ENCODE measurements at regions not wholly inside any gene's neighbourhood (a gene's known extent, or its start where the extent isn't known, plus 50 kb on each side); places are given as distances from the start of the nearest gene placed in this dataset.

DNA sequence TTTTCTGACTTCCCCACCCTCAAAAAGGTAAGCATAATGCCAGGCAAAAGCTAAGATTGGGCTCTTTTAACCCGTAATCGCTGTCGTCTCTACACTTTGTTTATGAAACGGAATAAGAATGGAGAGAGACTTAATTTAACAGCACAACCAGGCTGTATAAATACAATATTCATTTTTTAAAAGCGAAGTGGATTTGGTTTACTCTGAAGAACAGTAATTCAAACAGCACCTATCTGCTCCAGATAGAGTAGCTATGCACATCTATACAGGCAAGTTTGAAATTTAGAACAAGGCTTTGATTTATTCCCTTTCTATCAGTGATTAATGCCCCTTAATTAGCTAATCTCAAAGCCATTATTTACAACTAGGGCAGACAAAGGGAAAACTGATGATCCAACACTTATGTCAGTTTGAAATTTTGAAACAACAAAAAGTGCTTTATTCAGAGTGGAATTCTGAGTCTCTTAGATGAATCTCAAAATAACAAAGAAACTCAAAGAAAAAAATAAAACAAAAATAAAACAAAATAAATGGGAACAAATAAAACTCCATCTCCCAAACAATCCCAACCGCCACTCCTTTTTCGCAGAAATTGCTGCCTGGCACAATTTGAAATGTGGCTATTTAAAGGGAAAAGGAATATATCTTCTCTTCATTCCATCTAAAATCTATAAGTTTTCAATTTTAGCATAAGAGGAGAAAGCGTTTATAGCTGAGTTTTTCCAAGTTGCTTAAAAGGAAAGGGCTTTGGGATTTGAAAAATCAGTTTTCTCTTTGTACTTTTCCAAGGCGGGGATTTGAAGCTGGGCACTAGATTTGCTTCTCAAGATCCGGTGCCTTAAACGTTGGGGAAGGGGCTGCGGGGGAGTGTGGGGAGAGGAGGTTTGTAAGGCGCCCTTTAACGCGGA lies 298.6 kb downstream of the PARP8 start:
- DNase-seq (ENCODE audit: low spot score): no peak

DNA sequence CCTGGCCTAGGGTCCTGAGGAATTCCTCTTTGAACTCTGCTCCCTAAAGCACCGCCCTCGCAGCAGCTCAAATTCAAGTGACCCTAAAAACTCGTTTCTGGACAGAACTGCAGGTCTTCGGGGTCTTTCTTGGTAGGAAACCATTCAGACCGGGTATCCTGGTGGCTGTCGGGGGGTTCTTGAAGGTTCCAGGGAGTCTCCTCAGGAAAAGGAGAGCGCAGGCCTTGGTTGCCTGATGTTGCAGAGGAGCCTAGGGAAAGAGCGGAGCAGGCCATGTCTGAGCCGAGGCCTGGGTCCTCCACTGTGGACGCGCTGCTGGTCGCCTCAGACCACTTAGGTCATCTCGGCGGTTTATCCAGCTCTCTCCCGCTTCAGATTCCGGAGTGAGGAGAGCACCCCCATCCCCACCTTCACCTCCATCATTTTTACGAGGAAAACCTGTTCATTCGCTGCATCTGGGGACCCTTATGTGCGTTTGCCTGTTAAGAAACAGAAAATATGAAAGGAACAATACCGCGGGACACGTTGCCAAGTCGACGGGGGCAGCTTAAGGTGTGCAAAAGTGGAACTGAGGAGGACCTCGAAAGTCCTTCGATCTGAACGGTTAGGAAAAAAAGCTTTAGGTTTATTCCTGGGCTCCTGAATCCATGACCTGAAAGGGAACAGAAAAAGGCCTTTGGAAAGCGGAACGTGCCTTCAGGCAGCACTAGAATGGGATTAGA lies 299.4 kb downstream of the PARP8 start:
- DNase-seq (ENCODE audit: low spot score): no peak

DNA sequence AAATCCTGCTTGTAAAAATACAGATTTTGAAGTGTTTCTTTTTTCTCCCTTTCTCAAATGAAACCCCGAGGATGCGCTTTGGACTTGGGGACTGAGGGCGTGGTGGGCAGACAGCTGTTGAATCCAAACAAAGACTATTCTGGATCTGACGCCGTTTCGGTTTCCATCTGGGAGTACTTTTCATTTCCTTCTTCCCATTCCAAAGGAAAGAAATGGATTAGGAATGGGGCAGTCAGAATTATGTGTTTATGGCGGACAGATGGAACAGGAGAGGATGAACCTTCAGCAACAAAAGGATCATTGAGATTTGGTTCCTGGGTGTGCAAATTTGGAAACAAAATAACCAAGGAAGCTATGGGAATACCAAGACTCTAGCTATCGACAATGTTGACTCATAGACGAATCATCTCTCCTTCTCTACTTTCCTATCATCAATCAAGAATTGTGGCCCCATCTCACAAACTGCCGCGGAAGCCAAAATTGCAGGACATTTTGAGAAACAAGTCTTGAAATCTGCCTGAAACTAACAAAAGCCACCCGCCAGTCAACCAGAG lies 300.6 kb downstream of the PARP8 start:
- no peak for DNase-seq (ENCODE audit: low spot score)

DNA sequence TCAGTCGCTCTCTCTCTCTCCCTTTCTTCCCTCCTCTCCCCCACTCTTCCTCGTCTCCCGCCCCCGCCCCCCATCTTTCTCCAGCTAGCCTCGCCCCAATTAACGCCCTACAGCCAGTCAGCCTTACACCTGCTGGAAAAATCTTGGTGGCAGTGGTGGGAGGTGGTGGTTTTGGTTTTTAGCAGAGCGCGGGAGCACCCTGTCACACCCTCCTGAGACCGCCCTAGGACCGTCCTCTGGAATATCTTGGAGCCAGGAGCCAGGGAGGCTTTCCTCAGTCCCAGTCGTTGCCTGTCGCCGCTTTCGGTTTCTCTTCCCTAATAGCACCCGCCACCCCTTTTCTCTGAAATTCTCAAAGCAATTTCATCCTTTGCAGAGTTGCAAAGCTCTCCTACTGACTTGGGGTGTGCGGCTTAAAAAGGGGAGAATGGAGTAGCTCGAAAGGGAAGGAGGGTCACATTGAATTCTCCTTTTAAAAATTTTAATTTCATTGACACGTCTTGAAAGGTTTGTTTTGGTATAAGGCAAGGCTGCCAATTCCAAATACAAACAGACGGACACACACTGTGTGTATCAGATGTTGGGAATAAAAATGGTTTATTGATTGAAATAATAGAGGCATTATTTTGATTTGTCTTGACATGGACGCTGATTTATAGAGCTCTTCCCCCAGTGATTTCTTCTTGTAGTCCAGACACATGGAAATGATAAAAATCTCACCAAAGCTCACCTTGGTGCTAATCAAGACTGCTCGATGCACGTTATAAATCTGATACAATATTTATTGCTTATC lies 301.3 kb downstream of the PARP8 start:
- no peak for DNase-seq (ENCODE audit: low spot score)

DNA sequence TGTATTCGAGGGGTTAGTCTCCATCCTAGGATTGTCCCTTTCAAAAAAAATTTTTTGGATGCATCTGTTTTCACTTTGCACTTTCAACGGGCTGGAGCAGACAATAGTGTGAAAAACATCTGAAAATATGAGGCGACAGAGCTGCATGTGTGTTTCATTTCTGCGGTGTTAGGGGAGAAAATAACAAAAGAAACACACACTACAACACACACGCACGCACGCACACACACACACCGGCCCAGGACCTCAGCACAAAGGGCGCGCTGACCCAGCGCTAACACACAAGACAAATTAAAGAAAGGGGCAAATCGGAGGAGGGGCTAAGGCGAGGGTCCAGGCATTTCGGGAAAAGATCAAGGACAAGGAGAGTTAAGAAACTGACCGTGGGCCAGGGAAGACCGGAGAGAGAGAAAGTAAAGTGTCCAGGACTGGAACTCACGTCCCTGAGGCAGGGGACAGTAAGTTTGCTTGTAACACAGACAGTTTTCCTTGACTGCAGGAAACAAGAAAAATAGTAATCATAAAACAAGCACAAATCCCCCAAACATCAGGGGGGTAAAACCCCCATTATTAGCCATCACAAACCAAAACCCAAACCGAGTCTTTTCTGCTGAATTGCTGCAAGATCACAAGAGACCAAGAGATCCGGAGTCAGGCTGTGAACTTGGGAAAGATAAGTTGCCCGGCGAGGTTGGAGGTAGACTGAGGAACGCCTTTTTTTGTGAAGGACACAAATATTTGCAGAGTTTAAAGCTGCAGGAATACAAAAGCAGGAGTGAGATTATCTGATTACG lies 302.1 kb downstream of the PARP8 start:
- DNase-seq (ENCODE audit: low spot score): no peak

DNA sequence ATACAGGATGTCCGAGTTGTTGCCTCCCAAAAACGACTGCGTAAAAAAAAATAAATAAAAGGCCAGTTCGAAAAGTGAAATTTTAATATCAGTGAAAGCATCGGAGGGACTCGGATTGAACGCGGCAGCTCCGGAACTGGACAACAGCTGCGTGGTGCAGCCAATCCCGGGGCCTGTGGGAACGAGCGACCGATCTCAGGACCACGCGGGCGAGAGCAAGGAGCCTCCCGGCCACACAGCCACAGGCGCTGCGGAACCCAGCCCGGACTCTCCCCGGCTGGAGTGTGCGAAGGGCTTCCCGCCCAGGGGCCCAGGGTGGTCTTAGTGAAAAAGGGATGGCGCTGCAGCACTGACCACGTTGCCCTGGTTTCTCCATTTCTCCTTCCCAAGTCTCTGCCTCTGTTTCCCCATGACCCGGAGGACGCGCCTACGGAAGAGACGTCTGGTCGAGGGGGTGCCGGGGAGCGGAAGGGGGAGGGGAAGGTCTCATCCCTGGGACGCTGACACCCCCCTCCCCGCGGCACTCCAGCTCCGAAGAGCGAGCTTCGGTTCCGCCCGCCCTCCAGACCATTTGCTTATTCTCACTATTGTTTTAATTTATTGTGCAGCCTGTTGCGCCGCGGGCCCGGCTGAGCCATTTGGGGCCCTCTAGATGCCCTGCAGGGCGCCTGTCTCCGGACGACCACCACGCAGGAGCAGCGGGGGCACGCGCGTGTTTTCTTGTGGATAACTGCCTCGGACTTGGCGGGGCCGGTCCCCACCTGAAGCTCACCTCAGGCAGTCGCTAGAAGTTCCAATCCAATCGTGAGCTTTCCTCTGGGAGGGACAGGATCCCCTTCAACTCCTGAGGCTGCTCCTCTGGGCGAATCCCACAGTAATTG lies 303.0 kb downstream of the PARP8 start:
- no peak for DNase-seq (ENCODE audit: low spot score)

DNA sequence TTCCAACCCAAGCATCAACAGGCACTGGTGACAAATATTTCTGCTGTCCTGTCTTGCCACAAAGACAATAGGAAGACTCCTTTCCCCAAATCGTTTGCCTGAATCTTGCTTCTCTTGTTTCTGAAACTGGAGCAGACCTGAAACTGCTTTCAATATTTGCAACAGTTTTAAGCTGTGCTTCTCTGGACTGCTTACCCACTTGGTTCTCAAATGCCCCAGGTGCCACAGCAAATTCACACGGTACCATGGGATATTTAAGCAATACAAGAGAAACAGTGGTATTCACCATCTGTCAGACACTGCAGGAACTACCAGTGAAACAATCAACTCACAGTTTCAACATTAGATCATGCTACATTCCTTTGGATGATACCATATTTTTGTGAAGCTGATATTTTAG lies 309.4 kb downstream of the PARP8 start:
- DNase-seq (ENCODE audit: low spot score): no peak

DNA sequence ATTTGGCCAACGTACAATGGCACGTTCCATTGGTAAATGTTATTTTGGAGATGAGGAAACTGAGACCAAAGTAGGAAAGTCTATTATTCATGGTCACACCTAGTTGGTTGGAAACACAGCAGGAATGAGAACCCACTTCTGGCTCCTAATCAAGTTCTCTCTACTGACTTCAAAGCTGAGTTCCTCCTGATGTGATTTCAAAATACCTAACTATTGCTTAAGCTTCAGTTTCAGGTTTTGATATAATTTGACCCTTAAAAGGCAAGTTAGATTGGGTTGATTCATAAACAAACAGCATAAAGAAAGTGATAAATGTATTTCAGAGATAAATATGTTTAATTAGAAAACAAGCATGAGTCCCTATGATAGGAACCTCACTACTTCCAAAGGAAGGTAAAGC lies 312.5 kb downstream of the PARP8 start:
- DNase-seq (ENCODE audit: low spot score): no peak

DNA sequence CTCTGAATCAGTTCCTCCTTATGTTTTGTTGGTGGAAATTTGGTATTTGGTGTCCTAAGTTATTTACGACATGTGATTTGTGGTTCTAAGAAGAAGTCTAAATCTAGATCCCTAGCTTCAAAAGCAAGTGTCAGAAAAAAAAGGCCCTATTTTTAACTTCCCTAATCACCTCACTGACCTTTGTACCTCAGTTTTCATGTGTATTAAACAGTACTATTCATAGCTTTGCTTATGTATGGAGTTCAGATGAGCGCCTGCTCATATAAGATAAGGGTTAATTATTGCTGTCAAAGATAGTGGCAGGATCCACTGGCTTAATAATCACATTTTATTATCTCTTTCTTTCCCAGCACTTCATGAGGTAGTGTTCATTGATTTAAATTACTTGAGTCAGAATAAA lies 318.2 kb downstream of the PARP8 start:
- no peak for DNase-seq (ENCODE audit: low spot score)

DNA sequence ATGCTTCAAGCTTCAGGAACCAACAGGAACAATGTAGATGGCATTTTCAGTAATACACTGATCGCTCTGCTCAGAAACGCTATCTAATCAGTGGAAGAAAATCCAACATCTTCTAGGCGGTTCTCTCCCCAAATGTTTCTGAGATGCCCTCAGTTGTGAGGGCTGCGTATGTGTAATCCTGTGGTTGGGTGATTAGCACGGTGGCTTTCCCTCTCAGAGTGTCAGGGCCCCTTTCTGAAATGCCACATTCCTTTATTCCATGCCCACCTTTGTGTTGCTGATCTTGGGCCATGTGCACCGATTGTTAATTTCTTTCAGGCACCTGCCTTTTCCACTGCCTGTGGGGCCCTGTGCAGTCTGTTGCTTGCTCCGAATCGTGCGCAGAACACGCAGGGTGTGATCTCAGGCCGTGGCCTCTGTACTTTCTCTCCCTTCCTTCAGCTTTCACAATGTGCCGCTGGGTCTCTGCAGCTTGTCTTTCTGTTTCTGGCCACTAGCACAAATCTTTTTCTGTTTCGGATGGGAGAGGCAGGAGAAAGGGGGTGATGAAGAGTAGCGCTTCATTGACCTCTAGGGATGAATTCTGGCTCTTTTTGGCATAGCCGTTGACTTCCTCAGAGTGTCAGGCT lies 324.0 kb downstream of the PARP8 start:
- no peak for DNase-seq (ENCODE audit: low spot score)

DNA sequence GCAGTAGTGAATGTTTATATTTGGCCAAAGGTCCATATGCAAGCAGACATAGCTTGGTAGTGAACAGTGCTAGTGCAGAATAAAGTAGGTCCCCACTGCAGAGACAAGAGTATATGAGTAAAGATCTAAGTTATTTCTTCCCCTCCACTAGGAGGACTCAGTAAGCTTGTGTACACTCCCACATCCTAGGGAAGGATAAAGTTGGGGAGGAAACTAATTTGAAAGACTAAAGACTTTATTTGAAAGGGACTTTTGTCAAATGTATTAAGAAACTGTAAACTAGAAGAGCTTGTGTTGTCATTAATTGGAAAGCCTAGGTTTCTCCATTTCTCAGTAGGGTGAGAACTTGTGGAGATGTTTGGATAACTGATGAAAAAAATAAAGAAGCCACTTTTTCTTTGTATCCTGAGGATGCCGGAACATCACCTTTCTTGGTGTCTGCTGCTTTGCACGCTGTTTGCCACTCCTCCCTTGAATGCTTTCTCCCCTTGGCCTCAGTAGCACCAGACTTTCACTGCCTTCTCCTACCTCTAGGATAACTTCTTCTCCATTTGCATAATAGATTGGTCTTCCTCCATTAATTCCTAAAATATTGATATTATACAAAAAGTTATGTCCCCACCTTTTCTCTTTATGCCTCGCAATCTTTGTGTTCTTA lies 329.0 kb downstream of the PARP8 start:
- DNase-seq (ENCODE audit: low spot score): no peak

DNA sequence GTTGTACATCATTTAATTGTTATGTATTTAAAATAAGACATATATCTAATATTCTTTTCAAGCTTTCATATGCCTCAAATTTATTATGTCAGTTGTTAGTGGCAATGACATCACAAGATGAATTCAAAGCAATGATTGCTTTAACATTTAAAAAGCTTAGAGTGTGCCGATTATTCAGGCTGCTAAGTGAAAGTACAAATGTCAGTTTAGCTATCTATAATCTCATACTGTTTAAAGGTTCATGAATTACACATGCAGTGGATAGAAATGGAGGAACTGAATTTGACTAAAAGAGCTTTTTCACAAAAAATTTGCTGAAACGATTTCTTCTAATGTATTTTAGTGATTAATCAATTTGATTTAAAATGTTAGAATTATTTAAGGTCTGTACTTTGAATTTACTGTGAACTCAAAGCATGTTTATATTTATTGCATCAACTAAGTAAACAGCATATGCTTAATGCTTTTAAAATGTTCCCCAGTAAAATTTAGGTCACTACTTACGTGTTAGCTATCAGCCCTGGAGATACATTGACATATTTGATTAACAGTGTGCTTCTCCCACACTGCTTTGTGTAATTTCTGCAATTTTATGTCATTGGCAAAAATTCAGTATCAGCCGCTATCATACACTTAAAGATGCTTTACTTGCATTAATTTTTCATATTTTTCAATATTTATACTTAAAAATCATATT lies 334.9 kb downstream of the PARP8 start:
- DNase-seq (ENCODE audit: low spot score): no peak

DNA sequence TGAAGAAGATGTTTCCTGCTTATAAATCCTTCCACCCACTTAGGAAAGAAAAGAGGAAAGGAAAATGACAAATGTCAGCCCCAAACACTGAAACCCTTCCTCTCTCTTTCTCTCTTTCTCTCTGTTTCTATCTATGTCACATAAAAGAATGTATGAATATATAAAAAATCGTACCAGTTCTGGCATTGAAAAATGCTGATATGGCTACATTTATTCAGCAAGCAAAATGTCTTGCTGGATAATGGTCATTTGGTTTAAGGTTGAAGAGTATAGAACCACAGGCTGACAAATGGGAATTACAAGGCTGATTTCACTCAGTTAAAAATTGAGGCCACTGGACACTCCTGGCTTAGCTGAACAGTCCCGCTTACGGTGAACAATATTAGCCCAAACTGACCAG lies 335.9 kb downstream of the PARP8 start:
- no peak for DNase-seq (ENCODE audit: low spot score)

DNA sequence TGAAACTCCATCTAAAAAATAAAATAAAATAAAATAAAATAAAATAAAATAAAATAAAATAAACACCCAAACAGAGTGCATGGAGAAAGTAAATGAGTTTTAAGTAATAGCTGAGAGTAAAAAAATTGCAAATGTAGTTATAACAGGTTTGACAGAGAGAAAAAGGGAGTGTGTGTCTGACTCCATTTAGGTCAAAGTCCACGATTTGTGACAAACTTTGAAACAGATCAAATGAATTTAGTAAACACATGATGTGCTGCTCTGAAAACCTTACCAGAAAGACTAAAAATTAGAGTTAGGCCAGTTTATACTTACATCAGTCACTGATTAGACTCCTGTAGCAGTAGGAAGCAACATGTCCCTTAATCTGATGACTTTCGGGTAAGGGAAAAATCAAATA lies 346.6 kb downstream of the PARP8 start:
- no peak for DNase-seq (ENCODE audit: low spot score)

DNA sequence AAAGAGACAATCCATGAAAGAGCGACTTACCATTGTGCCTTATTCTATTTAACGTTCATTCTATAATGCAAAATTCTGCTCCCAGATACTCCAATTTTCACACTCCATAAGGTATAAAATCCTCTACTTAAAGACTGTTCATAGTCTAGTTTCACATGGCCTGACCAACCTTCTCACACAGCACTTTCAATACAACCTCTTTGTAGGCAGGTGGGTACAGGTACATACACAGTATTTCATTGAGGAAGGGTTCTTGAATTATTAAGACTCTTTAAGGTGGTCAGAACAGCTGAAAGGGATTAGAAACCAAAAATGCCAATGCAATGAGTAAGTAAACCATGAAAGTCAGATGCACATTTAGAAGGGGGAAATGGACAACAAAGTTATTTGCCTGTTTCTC lies 352.0 kb downstream of the PARP8 start:
- DNase-seq (ENCODE audit: low spot score): no peak

DNA sequence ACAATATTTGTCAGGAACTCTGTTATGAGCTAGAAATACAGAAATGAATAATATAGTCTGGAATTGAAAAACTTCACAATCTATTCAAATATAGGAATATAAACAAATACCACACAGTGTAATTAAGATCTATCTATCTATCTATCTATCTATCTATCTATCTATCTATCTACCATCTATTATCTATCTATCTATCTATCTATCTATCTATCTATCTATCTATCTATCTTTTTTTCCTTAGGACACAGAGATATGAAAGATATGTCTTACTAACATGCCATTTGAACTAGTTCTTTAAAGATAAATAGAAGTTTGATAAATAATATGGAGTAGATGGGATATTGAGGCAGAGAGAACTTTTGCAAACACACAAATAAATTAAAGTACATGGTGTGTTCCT lies 357.8 kb downstream of the PARP8 start:
- no peak for DNase-seq (ENCODE audit: low spot score)

DNA sequence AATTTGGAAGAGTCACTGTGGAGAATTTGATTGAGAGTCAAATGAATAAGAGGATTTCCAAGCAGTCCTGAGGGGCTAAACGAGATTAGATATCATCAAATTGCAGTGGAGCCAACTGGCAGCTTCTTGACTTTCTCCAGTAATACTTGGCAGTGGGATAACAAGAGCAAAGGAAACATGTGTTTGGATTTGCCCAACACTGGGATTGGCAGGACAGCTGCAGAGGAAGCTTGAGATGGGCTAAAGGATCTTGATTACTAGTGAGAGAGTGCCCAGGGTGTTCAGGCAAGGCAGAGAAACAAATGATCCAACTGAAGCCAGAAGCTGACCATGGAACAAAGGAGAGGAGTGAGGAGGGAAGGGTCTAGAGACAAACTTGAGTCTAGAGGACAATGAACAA lies 356.0 kb upstream of the ISL1 start:
- no peak for DNase-seq (ENCODE audit: low spot score)

DNA sequence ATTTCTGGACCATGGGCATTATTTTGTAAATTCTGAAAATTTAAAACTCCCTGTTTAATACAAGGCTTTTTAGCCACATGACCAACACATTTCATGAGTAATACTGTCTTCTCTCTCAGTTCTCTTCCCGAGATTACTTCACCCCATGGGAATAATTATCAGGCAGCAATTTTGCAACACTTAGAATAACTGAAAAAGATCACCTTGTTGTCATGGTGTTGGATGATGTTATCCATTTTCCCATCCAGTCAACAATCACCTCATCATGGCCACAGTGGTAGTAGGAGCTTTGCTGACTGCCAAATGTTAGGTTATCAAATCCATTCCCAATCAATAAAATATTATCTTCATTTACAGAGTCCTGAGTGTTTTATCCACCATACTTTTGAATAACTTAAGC lies 354.9 kb upstream of the ISL1 start:
- DNase-seq (ENCODE audit: low spot score): no peak

DNA sequence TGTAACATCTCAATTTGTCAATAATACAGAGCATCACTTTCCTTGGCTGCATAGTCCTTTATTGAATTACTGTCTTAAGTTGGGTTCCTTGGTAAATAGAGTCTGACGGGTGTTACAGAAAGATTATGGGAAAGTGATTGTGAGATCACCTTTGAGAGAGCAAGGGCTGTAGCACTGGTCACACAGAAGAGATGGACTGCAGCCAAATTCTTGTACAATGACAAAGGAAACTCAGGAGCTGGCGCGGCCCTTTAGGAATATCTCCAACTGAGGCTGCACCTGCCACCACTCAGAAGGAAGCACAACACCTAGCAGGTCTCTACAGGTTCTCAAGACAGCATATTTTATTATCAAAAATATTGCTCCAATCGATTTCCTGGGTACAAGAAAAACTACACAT lies 350.0 kb upstream of the ISL1 start:
- DNase-seq (ENCODE audit: low spot score): no peak
